ENCODE measurements at regions not wholly inside any gene's neighbourhood (a gene's known extent, or its start where the extent isn't known, plus 50 kb on each side); places are given as distances from the start of the nearest gene placed in this dataset.

- no peak overlapping the region for H3K27ac Mint-ChIP-seq
- DNase-seq (no peak), ATAC-seq (ENCODE audit: poor library complexity) (no peak)
- H3K27me3 Mint-ChIP-seq: no peaks in the 10 kb centered on the region
- intact Hi-C loops (cut with DNase I, micrococcal nuclease): no loop called here
- no peak overlapping the region for H3K4me3 Mint-ChIP-seq
- H3K27me3 ChIP-seq (ENCODE audit: control insufficient read depth in 1 of 2, insufficient read depth in 2 of 2, low read length in 2 of 2): no peaks in the 10 kb centered on the region
- H3K36me3 ChIP-seq (ENCODE audit: insufficient read depth, low read length): no peaks in the 10 kb centered on the region
- H3K4me1 Mint-ChIP-seq (ENCODE audit: low read depth): no peaks in the 10 kb centered on the region
- no peak overlapping the region for H3K27ac ChIP-seq (ENCODE audit: low read depth in 1 of 2, low read length in 2 of 2)
- ChIA-PET CTCF (interaction anchor here (0.6 kb wide), 1 partner anchor 174 kb away, joined by 3 read pairs; no protein-coding TSS in a partner anchor), POLR2A (no interaction called here)
- H3K4me1 ChIP-seq (ENCODE audit: insufficient read depth, low read length): no peaks in the 10 kb centered on the region
- H3K4me3 ChIP-seq (ENCODE audit: low read length): no peak overlapping the region
- H3K36me3 Mint-ChIP-seq (ENCODE audit: low read depth): no peaks in the 10 kb centered on the region
- peaks cover 2% of the 10 kb centered on the region for H3K9me3 Mint-ChIP-seq
- TF ChIP-seq CTCF (IDR thresholded peaks at IDR 0.05): no peak
- H3K9me3 ChIP-seq (ENCODE audit: control insufficient read depth in 1 of 2, insufficient read depth in 1 of 2, low read length in 2 of 2): peaks cover 0 to 6% of the 10 kb centered on the region in 2 experiments
These were observed 1857.4 kb downstream of the NCAM2 start for GRCh38 chr21:22855581-22855980.

- CTCF ChIA-PET: no interaction called here
- H3K9me3 ChIP-seq (ENCODE audit: control insufficient read depth in 1 of 2, insufficient read depth in 1 of 2, low read length in 2 of 2): peaks cover 0 to 5% of the 10 kb centered on the region in 2 experiments
- H3K27me3 ChIP-seq (ENCODE audit: control insufficient read depth in 1 of 2, insufficient read depth in 2 of 2, low read length in 2 of 2): no peaks in the 10 kb centered on the region
- no peak overlapping the region for H3K4me3 ChIP-seq (ENCODE audit: low read length)
- POLR2A ChIA-PET: interaction anchor here (0.5 kb wide), 1 partner anchor 1062 kb away, joined by 4 read pairs; no protein-coding TSS in a partner anchor
- DNase-seq: no peak
- Mint-ChIP-seq H3K4me3 (no peak overlapping the region), H3K4me1 (ENCODE audit: low read depth) (no peaks in the 10 kb centered on the region), H3K36me3 (ENCODE audit: low read depth) (no peaks in the 10 kb centered on the region), H3K27me3 (no peaks in the 10 kb centered on the region), H3K27ac (no peak overlapping the region), H3K9me3 (peaks cover 3% of the 10 kb centered on the region)
- no peak for ATAC-seq (ENCODE audit: poor library complexity)
- TF ChIP-seq CTCF (IDR thresholded peaks at IDR 0.05): no peak
- intact Hi-C loops (cut with DNase I, micrococcal nuclease): no loop called here
- no peaks in the 10 kb centered on the region for H3K36me3 ChIP-seq (ENCODE audit: insufficient read depth, low read length)
- no peak overlapping the region for H3K27ac ChIP-seq (ENCODE audit: low read depth in 1 of 2, low read length in 2 of 2)
- H3K4me1 ChIP-seq (ENCODE audit: insufficient read depth, low read length): no peaks in the 10 kb centered on the region
These were observed 1873.5 kb downstream of the NCAM2 start for GRCh38 chr21:22871692-22872091.

DNA sequence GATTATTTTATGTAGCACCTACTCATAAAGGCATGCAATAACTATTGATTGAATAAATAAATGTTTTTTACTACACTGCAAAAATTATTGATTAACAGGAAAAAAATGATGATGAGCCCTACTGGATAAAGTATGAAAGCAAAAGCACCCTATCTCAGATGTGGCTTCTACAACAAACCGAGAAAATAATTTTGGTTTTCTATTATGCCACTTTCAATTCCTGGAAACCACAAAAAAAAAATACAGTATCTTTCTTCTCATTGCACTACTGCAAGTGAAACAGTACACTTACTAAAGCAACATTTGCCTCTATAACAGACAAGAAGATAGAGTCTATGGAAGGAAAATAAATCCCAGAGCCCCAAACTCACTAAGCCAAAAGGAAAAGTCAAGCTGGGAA lies 1882.4 kb downstream of the NCAM2 start:
- POLR2A ChIA-PET: no interaction called here

More for the DNA sequence above, 1882.4 kb downstream of the NCAM2 start:
- DNase-seq (no peak), ATAC-seq (ENCODE audit: poor library complexity) (no peak)
- H3K27me3 ChIP-seq (ENCODE audit: control insufficient read depth in 1 of 2, insufficient read depth in 2 of 2, low read length in 2 of 2): no peaks in the 10 kb centered on the region
- no peak overlapping the region for H3K27ac ChIP-seq (ENCODE audit: low read depth in 1 of 2, low read length in 2 of 2)
- intact Hi-C loops (cut with DNase I, micrococcal nuclease): no loop called here
- Mint-ChIP-seq H3K4me3 (no peak overlapping the region), H3K27me3 (no peaks in the 10 kb centered on the region), H3K4me1 (ENCODE audit: low read depth) (no peaks in the 10 kb centered on the region), H3K27ac (no peak overlapping the region), H3K36me3 (ENCODE audit: low read depth) (no peaks in the 10 kb centered on the region), H3K9me3 (peaks cover 5% of the 10 kb centered on the region)
- H3K4me3 ChIP-seq (ENCODE audit: low read length): no peak overlapping the region
- no peaks in the 10 kb centered on the region for H3K4me1 ChIP-seq (ENCODE audit: insufficient read depth, low read length)
- peaks cover 0 to 5% of the 10 kb centered on the region in 2 experiments for H3K9me3 ChIP-seq (ENCODE audit: control insufficient read depth in 1 of 2, insufficient read depth in 1 of 2, low read length in 2 of 2)
- H3K36me3 ChIP-seq (ENCODE audit: insufficient read depth, low read length): no peaks in the 10 kb centered on the region
- CTCF ChIA-PET: no interaction called here
- no peak for TF ChIP-seq CTCF (IDR thresholded peaks at IDR 0.05)

All from CD4-positive, alpha-beta T cell (primary cell).